Transverse colon (tissue), 4 donors: ENCODE measurements at regions not wholly inside any gene's neighbourhood (a gene's known extent, or its start where the extent isn't known, plus 50 kb on each side); places are given as distances from the start of the nearest gene placed in this dataset.

Experiments
- POLR2A ChIP-seq: fragments of 450-650 bp; IDR thresholded peaks from one replicate; pipeline ENCODE4 v1.6.1; 2016; ENCODE audit warnings: antibody characterized with exemption, mild to moderate bottlenecking, moderate library complexity
- POLR2AphosphoS5 ChIP-seq, 3 donors: sonication (generic); formaldehyde crosslinking; IDR thresholded peaks; one replicate each; pipeline ENCODE4 v1.6.1; 2016; ENCODE audit warnings: antibody characterized with exemption in 3 of 3
- TF ChIP-seq, protein P1 (sequence below), 5 experiments: fragments of 200-600 bp in 3 of 5; fragments of 450-650 bp in 2 of 5; sonication (generic) in 3 of 5; IDR thresholded peaks; 1 replicate in 2 of 5; 2 replicates in 3 of 5; pipeline ENCODE4 v1.5.1; 2016 to 2017; ENCODE audit warnings: antibody characterized with exemption in 5 of 5, inconsistent platforms in 3 of 5, mild to moderate bottlenecking in 2 of 5, moderate library complexity in 1 of 5

DNA sequence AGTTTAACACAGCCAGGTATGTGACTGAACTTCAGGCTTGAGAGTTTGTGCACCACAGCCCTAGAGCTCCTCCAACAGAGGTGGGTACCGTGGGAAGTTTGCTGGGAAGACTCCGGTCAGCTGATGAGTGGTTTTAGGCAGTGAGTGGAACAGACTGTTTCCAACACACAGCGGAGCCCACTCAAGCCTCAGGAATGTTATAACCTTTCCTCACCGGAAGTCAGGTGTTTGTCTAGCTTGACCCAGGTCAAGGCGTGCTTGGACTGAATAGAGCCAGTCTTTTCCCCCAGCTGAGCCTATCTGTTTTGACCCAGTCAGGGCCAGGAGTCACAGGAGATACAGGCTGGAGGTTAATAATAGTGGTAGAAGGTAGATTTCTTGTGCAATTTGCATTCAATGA is 138.4 kb upstream of the PARP11 start:
- TF ChIP-seq, protein P1, sequence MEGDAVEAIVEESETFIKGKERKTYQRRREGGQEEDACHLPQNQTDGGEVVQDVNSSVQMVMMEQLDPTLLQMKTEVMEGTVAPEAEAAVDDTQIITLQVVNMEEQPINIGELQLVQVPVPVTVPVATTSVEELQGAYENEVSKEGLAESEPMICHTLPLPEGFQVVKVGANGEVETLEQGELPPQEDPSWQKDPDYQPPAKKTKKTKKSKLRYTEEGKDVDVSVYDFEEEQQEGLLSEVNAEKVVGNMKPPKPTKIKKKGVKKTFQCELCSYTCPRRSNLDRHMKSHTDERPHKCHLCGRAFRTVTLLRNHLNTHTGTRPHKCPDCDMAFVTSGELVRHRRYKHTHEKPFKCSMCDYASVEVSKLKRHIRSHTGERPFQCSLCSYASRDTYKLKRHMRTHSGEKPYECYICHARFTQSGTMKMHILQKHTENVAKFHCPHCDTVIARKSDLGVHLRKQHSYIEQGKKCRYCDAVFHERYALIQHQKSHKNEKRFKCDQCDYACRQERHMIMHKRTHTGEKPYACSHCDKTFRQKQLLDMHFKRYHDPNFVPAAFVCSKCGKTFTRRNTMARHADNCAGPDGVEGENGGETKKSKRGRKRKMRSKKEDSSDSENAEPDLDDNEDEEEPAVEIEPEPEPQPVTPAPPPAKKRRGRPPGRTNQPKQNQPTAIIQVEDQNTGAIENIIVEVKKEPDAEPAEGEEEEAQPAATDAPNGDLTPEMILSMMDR (IDR thresholded peaks at IDR 0.05) = no peak
- TF ChIP-seq POLR2A = no peak
- TF ChIP-seq POLR2AphosphoS5 (IDR thresholded peaks at IDR 0.05) = no peak
